ENCODE measurements at regions not wholly inside any gene's neighbourhood (a gene's known extent, or its start where the extent isn't known, plus 50 kb on each side); places are given as distances from the start of the nearest gene placed in this dataset.

GRCh38 chr6:53974941-53975340 lies 136.3 kb upstream of the MLIP start:
- Histone ChIP-seq H3K27ac (ENCODE audit: low read depth in 1 of 2, low read length in 1 of 2) (no peak overlapping the region), H3K4me1 (ENCODE audit: control insufficient read depth in 2 of 2, insufficient read depth in 2 of 2, low read length in 2 of 2) (no peaks in the 10 kb centered on the region), H3K36me3 (ENCODE audit: control insufficient read depth in 2 of 2, insufficient read depth in 2 of 2, low read length in 1 of 2) (no peaks in the 10 kb centered on the region), H3K9me3 (ENCODE audit: control insufficient read depth in 2 of 2, insufficient read depth in 1 of 2, low read length in 1 of 2) (no peaks in the 10 kb centered on the region), H3K27me3 (ENCODE audit: control insufficient read depth in 2 of 2, insufficient read depth in 1 of 2, low read length in 1 of 2) (no peaks in the 10 kb centered on the region), H3K4me3 (ENCODE audit: low read length in 2 of 2) (no peak overlapping the region)
- DNase-seq (ENCODE audit: low read depth in 6 of 9, low spot score in 9 of 9): no peak

DNA sequence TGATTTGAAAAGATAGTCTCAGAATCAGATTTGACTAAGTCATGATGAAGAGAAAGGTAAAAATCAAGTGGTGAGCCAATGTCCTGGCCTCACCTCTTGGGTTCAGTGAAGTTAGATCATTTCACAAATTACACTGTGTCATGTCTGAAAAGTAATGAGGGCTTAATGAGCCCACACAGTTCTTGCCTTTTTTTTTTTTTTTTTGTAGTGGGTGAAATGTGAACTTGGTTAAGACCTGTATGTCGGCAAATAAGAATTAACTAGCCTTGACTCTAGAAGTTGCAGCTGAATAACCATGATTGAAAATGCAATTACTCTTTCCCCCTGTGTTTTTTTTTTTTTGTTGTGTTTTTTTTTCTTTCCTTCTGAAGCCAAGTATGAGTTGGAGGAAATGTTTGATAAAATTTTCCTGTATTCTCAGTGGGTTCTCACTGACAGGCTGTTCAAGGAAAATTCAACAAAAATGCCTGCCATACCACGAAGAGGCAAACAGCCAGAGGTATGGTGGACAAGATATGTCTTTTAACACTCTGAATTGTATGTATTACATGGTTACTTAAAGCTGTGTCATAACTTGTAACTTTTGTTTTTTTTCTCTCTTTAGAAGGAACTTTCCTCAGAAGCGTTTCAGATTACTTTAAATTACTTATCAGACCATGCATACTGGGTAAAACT lies 135.2 kb upstream of the MLIP start:
- H3K4me1 ChIP-seq (ENCODE audit: control insufficient read depth in 2 of 2, insufficient read depth in 2 of 2, low read length in 2 of 2): no peaks in the 10 kb centered on the region
- DNase-seq (ENCODE audit: low read depth in 6 of 9, low spot score in 9 of 9): no peak
- 90% methylated on average over 3 of the region's 3 CpGs for WGBS
- H3K27me3 ChIP-seq (ENCODE audit: control insufficient read depth in 2 of 2, insufficient read depth in 1 of 2, low read length in 1 of 2): no peaks in the 10 kb centered on the region
- no peaks in the 10 kb centered on the region for H3K9me3 ChIP-seq (ENCODE audit: control insufficient read depth in 2 of 2, insufficient read depth in 1 of 2, low read length in 1 of 2)
- no peaks in the 10 kb centered on the region for H3K36me3 ChIP-seq (ENCODE audit: control insufficient read depth in 2 of 2, insufficient read depth in 2 of 2, low read length in 1 of 2)
- no peak overlapping the region for H3K4me3 ChIP-seq (ENCODE audit: low read length in 2 of 2)
- H3K27ac ChIP-seq (ENCODE audit: low read depth in 1 of 2, low read length in 1 of 2): no peak overlapping the region

DNA sequence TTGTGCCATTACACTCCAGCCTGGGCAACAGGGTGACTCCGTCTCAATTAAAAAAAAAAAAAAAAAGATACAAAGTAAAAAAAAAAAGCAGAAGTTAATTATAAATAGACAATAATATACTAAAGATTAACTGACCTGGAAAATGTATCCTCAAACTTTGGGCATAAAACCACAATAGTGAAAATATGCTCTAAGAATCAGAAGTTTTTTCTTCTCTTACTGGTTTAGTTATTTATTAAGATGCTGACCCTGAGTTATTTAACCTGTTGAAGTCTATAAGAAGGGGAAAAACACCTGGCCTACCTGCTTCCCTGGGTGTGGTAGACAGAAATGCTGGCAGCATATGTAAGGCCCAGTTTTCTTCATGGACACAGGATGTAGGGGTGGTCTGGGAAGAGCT lies 133.7 kb upstream of the MLIP start:
- Histone ChIP-seq H3K9me3 (ENCODE audit: control insufficient read depth in 2 of 2, insufficient read depth in 1 of 2, low read length in 1 of 2) (no peaks in the 10 kb centered on the region), H3K27me3 (ENCODE audit: control insufficient read depth in 2 of 2, insufficient read depth in 1 of 2, low read length in 1 of 2) (no peaks in the 10 kb centered on the region), H3K4me3 (ENCODE audit: low read length in 2 of 2) (no peak overlapping the region), H3K36me3 (ENCODE audit: control insufficient read depth in 2 of 2, insufficient read depth in 2 of 2, low read length in 1 of 2) (no peaks in the 10 kb centered on the region), H3K27ac (ENCODE audit: low read depth in 1 of 2, low read length in 1 of 2) (no peak overlapping the region), H3K4me1 (ENCODE audit: control insufficient read depth in 2 of 2, insufficient read depth in 2 of 2, low read length in 2 of 2) (no peaks in the 10 kb centered on the region)
- no peak for DNase-seq (ENCODE audit: low read depth in 6 of 9, low spot score in 9 of 9)
- WGBS: 95% methylated on average over 1 of the region's 1 CpG

GRCh38 chr6:53979468-53980067 lies 131.7 kb upstream of the MLIP start:
- Histone ChIP-seq H3K27ac (ENCODE audit: low read depth in 1 of 2, low read length in 1 of 2) (no peak overlapping the region), H3K36me3 (ENCODE audit: control insufficient read depth in 2 of 2, insufficient read depth in 2 of 2, low read length in 1 of 2) (no peaks in the 10 kb centered on the region), H3K27me3 (ENCODE audit: control insufficient read depth in 2 of 2, insufficient read depth in 1 of 2, low read length in 1 of 2) (no peaks in the 10 kb centered on the region), H3K4me1 (ENCODE audit: control insufficient read depth in 2 of 2, insufficient read depth in 2 of 2, low read length in 2 of 2) (no peaks in the 10 kb centered on the region), H3K4me3 (ENCODE audit: low read length in 2 of 2) (no peak overlapping the region), H3K9me3 (ENCODE audit: control insufficient read depth in 2 of 2, insufficient read depth in 1 of 2, low read length in 1 of 2) (no peaks in the 10 kb centered on the region)
- DNase-seq (ENCODE audit: low read depth in 6 of 9, low spot score in 9 of 9): peak in 6 of 9 donors; percentile 6 to 58 (median 33)

GRCh38 chr6:53982366-53983050 lies 128.7 kb upstream of the MLIP start:
- Histone ChIP-seq H3K27me3 (ENCODE audit: control insufficient read depth in 2 of 2, insufficient read depth in 1 of 2, low read length in 1 of 2) (no peaks in the 10 kb centered on the region), H3K4me1 (ENCODE audit: control insufficient read depth in 2 of 2, insufficient read depth in 2 of 2, low read length in 2 of 2) (no peaks in the 10 kb centered on the region), H3K27ac (ENCODE audit: low read depth in 1 of 2, low read length in 1 of 2) (no peak overlapping the region), H3K4me3 (ENCODE audit: low read length in 2 of 2) (no peak overlapping the region), H3K36me3 (ENCODE audit: control insufficient read depth in 2 of 2, insufficient read depth in 2 of 2, low read length in 1 of 2) (no peaks in the 10 kb centered on the region), H3K9me3 (ENCODE audit: control insufficient read depth in 2 of 2, insufficient read depth in 1 of 2, low read length in 1 of 2) (no peaks in the 10 kb centered on the region)
- 95% methylated on average over 4 of the region's 4 CpGs for WGBS
- no peak for DNase-seq (ENCODE audit: low read depth in 6 of 9, low spot score in 9 of 9)

DNA sequence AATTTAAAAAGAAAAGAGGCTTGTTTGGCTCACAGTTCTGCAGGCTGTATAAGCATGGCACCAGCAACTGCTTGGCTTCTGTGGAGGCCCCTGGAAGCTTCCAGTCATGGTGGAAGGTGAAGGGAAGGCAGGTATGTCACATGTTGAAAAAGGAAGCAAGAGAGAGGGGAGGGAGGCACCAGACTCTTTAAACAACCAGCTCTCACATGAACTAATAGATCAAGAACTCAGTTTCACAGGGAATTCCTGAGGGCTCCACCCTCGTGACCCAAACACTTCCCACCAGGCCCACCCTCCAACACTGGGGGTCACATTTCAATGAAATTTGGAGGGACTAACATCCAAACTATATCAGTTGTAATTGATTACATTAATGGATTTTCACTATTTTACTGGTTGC lies 127.9 kb upstream of the MLIP start:
- H3K36me3 ChIP-seq (ENCODE audit: control insufficient read depth in 2 of 2, insufficient read depth in 2 of 2, low read length in 1 of 2): no peaks in the 10 kb centered on the region
- H3K4me3 ChIP-seq (ENCODE audit: low read length in 2 of 2): no peak overlapping the region
- 0% methylated on average over 1 of the region's 1 CpG for WGBS
- DNase-seq (ENCODE audit: low read depth in 6 of 9, low spot score in 9 of 9): no peak
- no peaks in the 10 kb centered on the region for H3K27me3 ChIP-seq (ENCODE audit: control insufficient read depth in 2 of 2, insufficient read depth in 1 of 2, low read length in 1 of 2)
- no peaks in the 10 kb centered on the region for H3K4me1 ChIP-seq (ENCODE audit: control insufficient read depth in 2 of 2, insufficient read depth in 2 of 2, low read length in 2 of 2)
- H3K27ac ChIP-seq (ENCODE audit: low read depth in 1 of 2, low read length in 1 of 2): no peak overlapping the region
- no peaks in the 10 kb centered on the region for H3K9me3 ChIP-seq (ENCODE audit: control insufficient read depth in 2 of 2, insufficient read depth in 1 of 2, low read length in 1 of 2)

DNA sequence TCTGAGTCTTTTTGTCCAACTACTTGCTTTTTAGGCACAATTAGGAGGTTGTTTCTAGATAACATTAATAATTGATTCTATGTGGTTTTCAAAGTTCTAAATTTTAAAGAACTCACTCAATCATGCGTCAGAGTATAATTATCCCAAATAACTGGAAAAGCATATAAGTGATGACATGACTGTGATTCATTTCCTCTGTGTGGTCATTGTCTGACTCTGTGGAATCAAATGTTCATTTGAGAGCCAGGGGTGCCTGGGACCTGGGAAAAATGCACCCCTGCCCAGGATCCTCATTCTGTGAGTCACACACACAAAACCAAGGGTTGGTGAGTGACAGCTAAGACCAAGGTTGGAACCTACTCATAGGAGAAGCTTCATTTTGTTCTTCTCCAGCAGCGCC lies 127.1 kb upstream of the MLIP start:
- no peaks in the 10 kb centered on the region for H3K36me3 ChIP-seq (ENCODE audit: control insufficient read depth in 2 of 2, insufficient read depth in 2 of 2, low read length in 1 of 2)
- no peak overlapping the region for H3K27ac ChIP-seq (ENCODE audit: low read depth in 1 of 2, low read length in 1 of 2)
- no peak for DNase-seq (ENCODE audit: low read depth in 6 of 9, low spot score in 9 of 9)
- no peak overlapping the region for H3K4me3 ChIP-seq (ENCODE audit: low read length in 2 of 2)
- no peaks in the 10 kb centered on the region for H3K27me3 ChIP-seq (ENCODE audit: control insufficient read depth in 2 of 2, insufficient read depth in 1 of 2, low read length in 1 of 2)
- H3K9me3 ChIP-seq (ENCODE audit: control insufficient read depth in 2 of 2, insufficient read depth in 1 of 2, low read length in 1 of 2): no peaks in the 10 kb centered on the region
- no peaks in the 10 kb centered on the region for H3K4me1 ChIP-seq (ENCODE audit: control insufficient read depth in 2 of 2, insufficient read depth in 2 of 2, low read length in 2 of 2)
- 96% methylated on average over 2 of the region's 2 CpGs for WGBS

GRCh38 chr6:53984581-53984980 lies 126.7 kb upstream of the MLIP start:
- WGBS: 88% methylated on average over 3 of the region's 3 CpGs

GRCh38 chr6:53985366-53985765 lies 125.9 kb upstream of the MLIP start:
- no peak overlapping the region for H3K27ac ChIP-seq (ENCODE audit: low read depth in 1 of 2, low read length in 1 of 2)
- H3K36me3 ChIP-seq (ENCODE audit: control insufficient read depth in 2 of 2, insufficient read depth in 2 of 2, low read length in 1 of 2): no peaks in the 10 kb centered on the region
- H3K4me1 ChIP-seq (ENCODE audit: control insufficient read depth in 2 of 2, insufficient read depth in 2 of 2, low read length in 2 of 2): no peaks in the 10 kb centered on the region
- DNase-seq (ENCODE audit: low read depth in 6 of 9, low spot score in 9 of 9): no peak
- H3K27me3 ChIP-seq (ENCODE audit: control insufficient read depth in 2 of 2, insufficient read depth in 1 of 2, low read length in 1 of 2): no peaks in the 10 kb centered on the region
- H3K4me3 ChIP-seq (ENCODE audit: low read length in 2 of 2): no peak overlapping the region
- no peaks in the 10 kb centered on the region for H3K9me3 ChIP-seq (ENCODE audit: control insufficient read depth in 2 of 2, insufficient read depth in 1 of 2, low read length in 1 of 2)
- 63% methylated on average over 1 of the region's 1 CpG for WGBS

More at GRCh38 chr6:53984581-53984980, 126.7 kb upstream of the MLIP start:
- Histone ChIP-seq H3K4me1 (ENCODE audit: control insufficient read depth in 2 of 2, insufficient read depth in 2 of 2, low read length in 2 of 2) (no peaks in the 10 kb centered on the region), H3K4me3 (ENCODE audit: low read length in 2 of 2) (no peak overlapping the region), H3K9me3 (ENCODE audit: control insufficient read depth in 2 of 2, insufficient read depth in 1 of 2, low read length in 1 of 2) (no peaks in the 10 kb centered on the region), H3K36me3 (ENCODE audit: control insufficient read depth in 2 of 2, insufficient read depth in 2 of 2, low read length in 1 of 2) (no peaks in the 10 kb centered on the region), H3K27me3 (ENCODE audit: control insufficient read depth in 2 of 2, insufficient read depth in 1 of 2, low read length in 1 of 2) (no peaks in the 10 kb centered on the region), H3K27ac (ENCODE audit: low read depth in 1 of 2, low read length in 1 of 2) (no peak overlapping the region)
- no peak for DNase-seq (ENCODE audit: low read depth in 6 of 9, low spot score in 9 of 9)
